Activated naive CD8-positive, alpha-beta T cell treated with anti-CD3 and anti-CD28 coated beads, Interleukin-2, amount 10 ng/mL, durations not matched to agents 7 days and 5 days (primary cell): ENCODE measurements at regions not wholly inside any gene's neighbourhood (a gene's known extent, or its start where the extent isn't known, plus 50 kb on each side); places are given as distances from the start of the nearest gene placed in this dataset.
"Not testable (repeated sequence)": the region's sequence is repeated elsewhere in the genome, so short reads cannot be mapped to it uniquely, and the experiment has no call there.

Source experiments
- ATAC-seq: fragments of 150-1000 bp; cut with Tn5 transposase; one replicate; pipeline ENCODE4 v1.10.0; 2021; ENCODE audit warnings: low read depth, moderate library complexity
- POLR2A ChIA-PET: fragments of 350-600 bp; sonication (Branson Sonifier 250); formaldehyde crosslinking; loops from one replicate; lab custom pipeline; 2021; ENCODE audit warnings: antibody characterized with exemption; lab: Charles Lee
- DNase-seq: peaks from one replicate; pipeline ENCODE4 v3.0.0; 2021
- H3K27ac Mint-ChIP-seq: one replicate; pipeline ENCODE4 v1.8.0; 2022; ENCODE audit warnings: mild to moderate bottlenecking, mixed read lengths
- H3K27me3 Mint-ChIP-seq: one replicate; pipeline ENCODE4 v1.8.0; 2022; ENCODE audit warnings: mild to moderate bottlenecking, moderate library complexity, mixed read lengths
- H3K36me3 Mint-ChIP-seq: one replicate; pipeline ENCODE4 v1.8.0; 2021; ENCODE audit warnings: mild to moderate bottlenecking, mixed read lengths
- H3K4me1 Mint-ChIP-seq: one replicate; pipeline ENCODE4 v1.8.0; 2021; ENCODE audit warnings: mixed read lengths
- H3K4me3 Mint-ChIP-seq: one replicate; pipeline ENCODE4 v1.8.0; 2022; ENCODE audit warnings: mild to moderate bottlenecking, moderate library complexity, mixed read lengths
- H3K9me3 Mint-ChIP-seq: one replicate; pipeline ENCODE4 v1.8.0; 2021; ENCODE audit warnings: mixed read lengths

GRCh38 chr4:22609951-22610525, 82.7 kb upstream of the GBA3 start:
- DNase-seq, ATAC-seq, H3K36me3 Mint-ChIP-seq, H3K27ac Mint-ChIP-seq, H3K9me3 Mint-ChIP-seq, H3K27me3 Mint-ChIP-seq, POLR2A ChIA-PET, H3K4me3 Mint-ChIP-seq: not testable (repeated sequence)
- H3K4me1 Mint-ChIP-seq: peaks cover 18% of the 10 kb centered on the region

GRCh38 chr4:22614114-22614513, 78.6 kb upstream of the GBA3 start:
- POLR2A ChIA-PET: no interaction called here
- no peak overlapping the region for H3K27ac Mint-ChIP-seq
- no peak overlapping the region for H3K4me3 Mint-ChIP-seq
- H3K9me3 Mint-ChIP-seq: no peaks in the 10 kb centered on the region
- ATAC-seq (no peak), DNase-seq (no peak)
- H3K27me3 Mint-ChIP-seq: no peaks in the 10 kb centered on the region
- H3K36me3 Mint-ChIP-seq: no peaks in the 10 kb centered on the region
- H3K4me1 Mint-ChIP-seq: peaks cover 3% of the 10 kb centered on the region

- no peak overlapping the region for H3K27ac Mint-ChIP-seq
- H3K9me3 Mint-ChIP-seq: peaks cover 1% of the 10 kb centered on the region
- POLR2A ChIA-PET: no interaction called here
- H3K27me3 Mint-ChIP-seq: no peaks in the 10 kb centered on the region
- H3K36me3 Mint-ChIP-seq: no peaks in the 10 kb centered on the region
- ATAC-seq (no peak), DNase-seq (no peak)
- H3K4me3 Mint-ChIP-seq: no peak overlapping the region
- H3K4me1 Mint-ChIP-seq: no peaks in the 10 kb centered on the region
Observed at GRCh38 chr4:22616516-22616915, 76.2 kb upstream of the GBA3 start.

GRCh38 chr4:22620144-22620543, 72.6 kb upstream of the GBA3 start:
- H3K4me1 Mint-ChIP-seq, H3K36me3 Mint-ChIP-seq, DNase-seq, H3K9me3 Mint-ChIP-seq, ATAC-seq, H3K27ac Mint-ChIP-seq, H3K4me3 Mint-ChIP-seq, POLR2A ChIA-PET, H3K27me3 Mint-ChIP-seq: not testable (repeated sequence)

GRCh38 chr4:22621970-22622369, 70.8 kb upstream of the GBA3 start:
- H3K36me3 Mint-ChIP-seq, H3K27me3 Mint-ChIP-seq, ATAC-seq, H3K27ac Mint-ChIP-seq, H3K4me1 Mint-ChIP-seq, H3K9me3 Mint-ChIP-seq, H3K4me3 Mint-ChIP-seq, POLR2A ChIA-PET, DNase-seq: not testable (repeated sequence)

- DNase-seq, ATAC-seq, H3K27me3 Mint-ChIP-seq, H3K4me1 Mint-ChIP-seq, H3K9me3 Mint-ChIP-seq, H3K27ac Mint-ChIP-seq, POLR2A ChIA-PET, H3K36me3 Mint-ChIP-seq, H3K4me3 Mint-ChIP-seq: not testable (repeated sequence)
Observed at GRCh38 chr4:22624002-22624401, 68.7 kb upstream of the GBA3 start.

GRCh38 chr4:22625311-22625710, 67.4 kb upstream of the GBA3 start:
- Mint-ChIP-seq H3K27me3 (no peaks in the 10 kb centered on the region), H3K4me1 (no peaks in the 10 kb centered on the region), H3K9me3 (peaks cover under 1% of the 10 kb centered on the region), H3K27ac (no peak overlapping the region), H3K4me3 (no peak overlapping the region), H3K36me3 (no peaks in the 10 kb centered on the region)
- POLR2A ChIA-PET: no interaction called here
- DNase-seq: no peak
- ATAC-seq: no peak

- H3K27me3 Mint-ChIP-seq, DNase-seq, H3K4me1 Mint-ChIP-seq, H3K36me3 Mint-ChIP-seq, H3K9me3 Mint-ChIP-seq, POLR2A ChIA-PET, H3K4me3 Mint-ChIP-seq, H3K27ac Mint-ChIP-seq, ATAC-seq: not testable (repeated sequence)
Observed at GRCh38 chr4:22627851-22628250, 64.9 kb upstream of the GBA3 start.

GRCh38 chr4:22630161-22630975, 62.4 kb upstream of the GBA3 start:
- H3K4me1 Mint-ChIP-seq, H3K27me3 Mint-ChIP-seq, H3K27ac Mint-ChIP-seq: not testable (repeated sequence)

GRCh38 chr4:22631167-22631566, 61.6 kb upstream of the GBA3 start:
- POLR2A ChIA-PET, H3K27me3 Mint-ChIP-seq, H3K36me3 Mint-ChIP-seq, H3K4me1 Mint-ChIP-seq, H3K9me3 Mint-ChIP-seq, DNase-seq, H3K4me3 Mint-ChIP-seq, ATAC-seq, H3K27ac Mint-ChIP-seq: not testable (repeated sequence)

More at GRCh38 chr4:22630161-22630975, 62.4 kb upstream of the GBA3 start:
- POLR2A ChIA-PET, DNase-seq, H3K9me3 Mint-ChIP-seq, ATAC-seq, H3K36me3 Mint-ChIP-seq, H3K4me3 Mint-ChIP-seq: not testable (repeated sequence)

- no peaks in the 10 kb centered on the region for H3K36me3 Mint-ChIP-seq
- DNase-seq: peak; percentile 31
- no peaks in the 10 kb centered on the region for H3K27me3 Mint-ChIP-seq
- no peaks in the 10 kb centered on the region for H3K4me1 Mint-ChIP-seq
- peaks cover 2% of the 10 kb centered on the region for H3K9me3 Mint-ChIP-seq
- ATAC-seq: no peak
- POLR2A ChIA-PET: no interaction called here
- H3K27ac Mint-ChIP-seq: no peak overlapping the region
- no peak overlapping the region for H3K4me3 Mint-ChIP-seq
Observed at GRCh38 chr4:22634541-22635181, 58.1 kb upstream of the GBA3 start.

GRCh38 chr4:22635182-22635549, 57.6 kb upstream of the GBA3 start:
- H3K4me3 Mint-ChIP-seq, H3K9me3 Mint-ChIP-seq, H3K27me3 Mint-ChIP-seq, H3K36me3 Mint-ChIP-seq, ATAC-seq, POLR2A ChIA-PET, H3K27ac Mint-ChIP-seq, DNase-seq, H3K4me1 Mint-ChIP-seq: not testable (repeated sequence)

GRCh38 chr4:22635692-22636091, 57.0 kb upstream of the GBA3 start:
- ATAC-seq (no peak), DNase-seq (no peak)
- H3K9me3 Mint-ChIP-seq: peaks cover 3% of the 10 kb centered on the region
- H3K4me3 Mint-ChIP-seq: no peak overlapping the region
- H3K27ac Mint-ChIP-seq: no peak overlapping the region
- H3K27me3 Mint-ChIP-seq: no peaks in the 10 kb centered on the region
- H3K4me1 Mint-ChIP-seq: no peaks in the 10 kb centered on the region
- no peaks in the 10 kb centered on the region for H3K36me3 Mint-ChIP-seq
- POLR2A ChIA-PET: no interaction called here

- Mint-ChIP-seq H3K36me3 (no peaks in the 10 kb centered on the region), H3K4me1 (no peaks in the 10 kb centered on the region), H3K9me3 (peaks cover 4% of the 10 kb centered on the region), H3K4me3 (no peak overlapping the region), H3K27me3 (no peaks in the 10 kb centered on the region), H3K27ac (no peak overlapping the region)
- ATAC-seq (no peak), DNase-seq (no peak)
- POLR2A ChIA-PET: no interaction called here
Observed at GRCh38 chr4:22637306-22637705, 55.4 kb upstream of the GBA3 start.
